K562 (cell line): ENCODE measurements at regions not wholly inside any gene's neighbourhood (a gene's known extent, or its start where the extent isn't known, plus 50 kb on each side); places are given as distances from the start of the nearest gene placed in this dataset.

Experiments
- CBX1 ChIP-seq: sonication (generic); IDR thresholded peaks from 2 replicates; pipeline ENCODE4 v1.6.1; 2016; ENCODE audit warnings: antibody characterized with exemption, low read depth, mild to moderate bottlenecking
- CEBPB ChIP-seq: fragments of 450-650 bp; IDR thresholded peaks from 2 replicates; pipeline ENCODE4 v1.6.1; 2016; ENCODE audit warnings: missing genetic modification characterization, missing compliant biosample characterization
- EGR1 ChIP-seq: fragments of 450-650 bp; conservative IDR thresholded peaks from 2 replicates; pipeline ENCODE4 v1.6.1; 2017; ENCODE audit warnings: mild to moderate bottlenecking
- EZH2 ChIP-seq: IDR thresholded peaks from 2 replicates; pipeline ENCODE4 v1.6.1; 2012; ENCODE audit warnings: low read depth, mild to moderate bottlenecking, inconsistent platforms, low read length, borderline replicate concordance
- NR1H2 ChIP-seq: sonication (generic); formaldehyde crosslinking; IDR thresholded peaks from 2 replicates; pipeline ENCODE4 v1.4.0; 2020; ENCODE audit warnings: mild to moderate bottlenecking, missing genetic modification reagents
- PTTG1 ChIP-seq: fragments of 450-650 bp; IDR thresholded peaks from 2 replicates; pipeline ENCODE4 v1.6.1; 2016; ENCODE audit warnings: low read depth, mild to moderate bottlenecking, missing genetic modification characterization, missing compliant biosample characterization
- RHOXF2B ChIP-seq: fragments of 250-450 bp; sonication (Bioruptor Pico); conservative IDR thresholded peaks from 2 replicates; pipeline ENCODE4 v1.5.1; 2021
- ZFP36 ChIP-seq: fragments of 150-350 bp; IDR thresholded peaks from 2 replicates; pipeline ENCODE4 v1.6.1; 2018; ENCODE audit warnings: low read length, low read depth; ENCODE audit not compliant: partially characterized antibody
- ZKSCAN8 ChIP-seq: fragments of 200-800 bp; sonication (Bioruptor generic); IDR thresholded peaks from 2 replicates; pipeline ENCODE4 v1.6.1; 2016; ENCODE audit warnings: missing genetic modification characterization, missing compliant biosample characterization
- ZNF274 ChIP-seq: IDR thresholded peaks from 2 replicates; pipeline ENCODE4 v1.6.1; 2011; ENCODE audit warnings: low read depth, mild to moderate bottlenecking, low read length, moderate library complexity, borderline replicate concordance
- TF ChIP-seq, protein P1 (sequence below): sonication (generic); formaldehyde crosslinking; IDR thresholded peaks from 2 replicates; pipeline ENCODE4 v1.9.0; 2022; ENCODE audit warnings: mild to moderate bottlenecking, missing genetic modification reagents
- TF ChIP-seq, protein P2 (sequence below), 2 experiments: IDR thresholded peaks; 2 replicates each; pipeline ENCODE4 v1.6.1; 2012; ENCODE audit warnings: improper control_type of control experiment in 2 of 2, low read depth in 2 of 2, low read length in 2 of 2, borderline replicate concordance in 1 of 2
- TF ChIP-seq, protein P3 (sequence below): sonication (generic); formaldehyde crosslinking; IDR thresholded peaks from 2 replicates; pipeline ENCODE4 v1.8.0; 2022; ENCODE audit warnings: missing genetic modification reagents, mild to moderate bottlenecking, borderline replicate concordance
- TF ChIP-seq, protein P4 (sequence below), 3 experiments: IDR thresholded peaks in 2 of 3; conservative IDR thresholded peaks in 1 of 3; 2 replicates each; pipeline ENCODE4 v1.5.1; 2011 to 2012; ENCODE audit warnings: low read length in 3 of 3, mild to moderate bottlenecking in 3 of 3, control low read depth in 2 of 3, improper control_type of control experiment in 1 of 3, inconsistent platforms in 1 of 3, low read depth in 1 of 3, mixed read lengths in 1 of 3, moderate library complexity in 1 of 3; ENCODE audit not compliant: insufficient read depth in 2 of 3

DNA sequence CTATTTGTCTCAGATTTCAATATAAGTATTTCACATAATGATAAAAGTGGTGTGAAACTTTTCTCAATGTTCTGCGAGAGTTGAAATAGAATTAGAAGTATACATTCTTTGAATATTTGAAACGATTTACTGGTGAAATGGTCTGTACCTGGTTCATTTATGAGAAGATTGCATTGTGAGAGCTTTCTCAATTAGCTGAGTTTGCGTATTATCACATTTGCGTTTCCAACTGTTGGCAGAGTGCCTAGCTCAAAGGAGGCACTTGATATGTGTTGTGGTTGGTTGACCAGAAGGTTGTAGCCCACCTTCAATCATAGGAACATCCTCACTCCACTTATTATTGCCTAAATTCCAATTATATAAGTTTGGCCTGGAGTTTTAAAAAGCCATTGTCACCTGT is 58.8 kb upstream of the EXOC2 start:
- no peak for TF ChIP-seq PTTG1 (tag)
- no peak for TF ChIP-seq ZFP36
- TF ChIP-seq ZNF274: no peak
- TF ChIP-seq EZH2: no peak
- TF ChIP-seq EGR1: no peak
- no peak for TF ChIP-seq CEBPB (tag)
- TF ChIP-seq NR1H2 (CRISPR knock-in tag): no peak
- no peak for TF ChIP-seq RHOXF2B
- TF ChIP-seq, protein P1, sequence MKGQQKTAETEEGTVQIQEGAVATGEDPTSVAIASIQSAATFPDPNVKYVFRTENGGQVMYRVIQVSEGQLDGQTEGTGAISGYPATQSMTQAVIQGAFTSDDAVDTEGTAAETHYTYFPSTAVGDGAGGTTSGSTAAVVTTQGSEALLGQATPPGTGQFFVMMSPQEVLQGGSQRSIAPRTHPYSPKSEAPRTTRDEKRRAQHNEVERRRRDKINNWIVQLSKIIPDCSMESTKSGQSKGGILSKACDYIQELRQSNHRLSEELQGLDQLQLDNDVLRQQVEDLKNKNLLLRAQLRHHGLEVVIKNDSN (CRISPR knock-in tag): no peak
- TF ChIP-seq, protein P2, sequence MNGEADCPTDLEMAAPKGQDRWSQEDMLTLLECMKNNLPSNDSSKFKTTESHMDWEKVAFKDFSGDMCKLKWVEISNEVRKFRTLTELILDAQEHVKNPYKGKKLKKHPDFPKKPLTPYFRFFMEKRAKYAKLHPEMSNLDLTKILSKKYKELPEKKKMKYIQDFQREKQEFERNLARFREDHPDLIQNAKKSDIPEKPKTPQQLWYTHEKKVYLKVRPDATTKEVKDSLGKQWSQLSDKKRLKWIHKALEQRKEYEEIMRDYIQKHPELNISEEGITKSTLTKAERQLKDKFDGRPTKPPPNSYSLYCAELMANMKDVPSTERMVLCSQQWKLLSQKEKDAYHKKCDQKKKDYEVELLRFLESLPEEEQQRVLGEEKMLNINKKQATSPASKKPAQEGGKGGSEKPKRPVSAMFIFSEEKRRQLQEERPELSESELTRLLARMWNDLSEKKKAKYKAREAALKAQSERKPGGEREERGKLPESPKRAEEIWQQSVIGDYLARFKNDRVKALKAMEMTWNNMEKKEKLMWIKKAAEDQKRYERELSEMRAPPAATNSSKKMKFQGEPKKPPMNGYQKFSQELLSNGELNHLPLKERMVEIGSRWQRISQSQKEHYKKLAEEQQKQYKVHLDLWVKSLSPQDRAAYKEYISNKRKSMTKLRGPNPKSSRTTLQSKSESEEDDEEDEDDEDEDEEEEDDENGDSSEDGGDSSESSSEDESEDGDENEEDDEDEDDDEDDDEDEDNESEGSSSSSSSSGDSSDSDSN (IDR thresholded peaks at IDR 0.05; ENCODE audit: borderline replicate concordance in 1 of 2, low read depth in 2 of 2, low read length in 2 of 2): no peak
- TF ChIP-seq, protein P3, sequence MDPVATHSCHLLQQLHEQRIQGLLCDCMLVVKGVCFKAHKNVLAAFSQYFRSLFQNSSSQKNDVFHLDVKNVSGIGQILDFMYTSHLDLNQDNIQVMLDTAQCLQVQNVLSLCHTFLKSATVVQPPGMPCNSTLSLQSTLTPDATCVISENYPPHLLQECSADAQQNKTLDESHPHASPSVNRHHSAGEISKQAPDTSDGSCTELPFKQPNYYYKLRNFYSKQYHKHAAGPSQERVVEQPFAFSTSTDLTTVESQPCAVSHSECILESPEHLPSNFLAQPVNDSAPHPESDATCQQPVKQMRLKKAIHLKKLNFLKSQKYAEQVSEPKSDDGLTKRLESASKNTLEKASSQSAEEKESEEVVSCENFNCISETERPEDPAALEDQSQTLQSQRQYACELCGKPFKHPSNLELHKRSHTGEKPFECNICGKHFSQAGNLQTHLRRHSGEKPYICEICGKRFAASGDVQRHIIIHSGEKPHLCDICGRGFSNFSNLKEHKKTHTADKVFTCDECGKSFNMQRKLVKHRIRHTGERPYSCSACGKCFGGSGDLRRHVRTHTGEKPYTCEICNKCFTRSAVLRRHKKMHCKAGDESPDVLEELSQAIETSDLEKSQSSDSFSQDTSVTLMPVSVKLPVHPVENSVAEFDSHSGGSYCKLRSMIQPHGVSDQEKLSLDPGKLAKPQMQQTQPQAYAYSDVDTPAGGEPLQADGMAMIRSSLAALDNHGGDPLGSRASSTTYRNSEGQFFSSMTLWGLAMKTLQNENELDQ (CRISPR knock-in tag): no peak
- TF ChIP-seq CBX1: no peak
- TF ChIP-seq, protein P4, sequence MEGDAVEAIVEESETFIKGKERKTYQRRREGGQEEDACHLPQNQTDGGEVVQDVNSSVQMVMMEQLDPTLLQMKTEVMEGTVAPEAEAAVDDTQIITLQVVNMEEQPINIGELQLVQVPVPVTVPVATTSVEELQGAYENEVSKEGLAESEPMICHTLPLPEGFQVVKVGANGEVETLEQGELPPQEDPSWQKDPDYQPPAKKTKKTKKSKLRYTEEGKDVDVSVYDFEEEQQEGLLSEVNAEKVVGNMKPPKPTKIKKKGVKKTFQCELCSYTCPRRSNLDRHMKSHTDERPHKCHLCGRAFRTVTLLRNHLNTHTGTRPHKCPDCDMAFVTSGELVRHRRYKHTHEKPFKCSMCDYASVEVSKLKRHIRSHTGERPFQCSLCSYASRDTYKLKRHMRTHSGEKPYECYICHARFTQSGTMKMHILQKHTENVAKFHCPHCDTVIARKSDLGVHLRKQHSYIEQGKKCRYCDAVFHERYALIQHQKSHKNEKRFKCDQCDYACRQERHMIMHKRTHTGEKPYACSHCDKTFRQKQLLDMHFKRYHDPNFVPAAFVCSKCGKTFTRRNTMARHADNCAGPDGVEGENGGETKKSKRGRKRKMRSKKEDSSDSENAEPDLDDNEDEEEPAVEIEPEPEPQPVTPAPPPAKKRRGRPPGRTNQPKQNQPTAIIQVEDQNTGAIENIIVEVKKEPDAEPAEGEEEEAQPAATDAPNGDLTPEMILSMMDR (IDR thresholded peaks at IDR 0.05 in 2 of 3, conservative IDR thresholded peaks at IDR 0.05 in 1 of 3; ENCODE audit: insufficient read depth in 2 of 3, low read depth in 1 of 3, low read length in 3 of 3): no peak
- no peak for TF ChIP-seq ZKSCAN8 (CRISPR knock-in tag)
